ENCODE measurements at regions not wholly inside any gene's neighbourhood (a gene's known extent, or its start where the extent isn't known, plus 50 kb on each side); places are given as distances from the start of the nearest gene placed in this dataset.

- no peak for TF ChIP-seq CTCF (IDR thresholded peaks at IDR 0.05; ENCODE audit: low read depth, low read length, missing control alignments)
- no peak for DNase-seq (ENCODE audit: low read depth)
- H3K4me3 ChIP-seq (ENCODE audit: low read depth, low read length), result no peak overlapping the region
Measured at GRCh38 chr20:7505152-7505834, 435.0 kb downstream of the HAO1 start.

GRCh38 chr20:7505835-7506221 is 434.4 kb downstream of the HAO1 start:
- no peak for TF ChIP-seq CTCF (IDR thresholded peaks at IDR 0.05; ENCODE audit: low read depth, low read length, missing control alignments)
- no peak overlapping the region for H3K4me3 ChIP-seq (ENCODE audit: low read depth, low read length)
- no peak for DNase-seq (ENCODE audit: low read depth)

GRCh38 chr20:7516621-7517111 is 423.6 kb downstream of the HAO1 start:
- H3K4me3 ChIP-seq (ENCODE audit: low read depth, low read length), result no peak overlapping the region
- no peak for TF ChIP-seq CTCF (IDR thresholded peaks at IDR 0.05; ENCODE audit: low read depth, low read length, missing control alignments)
- no peak for DNase-seq (ENCODE audit: low read depth)

GRCh38 chr20:7520361-7520760 is 419.9 kb downstream of the HAO1 start:
- no peak overlapping the region for H3K4me3 ChIP-seq (ENCODE audit: low read depth, low read length)
- DNase-seq (ENCODE audit: low read depth), result no peak
- no peak for TF ChIP-seq CTCF (IDR thresholded peaks at IDR 0.05; ENCODE audit: low read depth, low read length, missing control alignments)

- H3K4me3 ChIP-seq (ENCODE audit: low read depth, low read length), result no peak overlapping the region
- DNase-seq (ENCODE audit: low read depth), result no peak
- no peak for TF ChIP-seq CTCF (IDR thresholded peaks at IDR 0.05; ENCODE audit: low read depth, low read length, missing control alignments)
Measured at GRCh38 chr20:7523288-7523687, 417.0 kb downstream of the HAO1 start.

- TF ChIP-seq CTCF (IDR thresholded peaks at IDR 0.05; ENCODE audit: low read depth, low read length, missing control alignments), result no peak
- DNase-seq (ENCODE audit: low read depth), result no peak
- no peak overlapping the region for H3K4me3 ChIP-seq (ENCODE audit: low read depth, low read length)
Measured at GRCh38 chr20:7540018-7540417, 400.2 kb downstream of the HAO1 start.

GRCh38 chr20:7540923-7541322 is 399.3 kb downstream of the HAO1 start:
- no peak overlapping the region for H3K4me3 ChIP-seq (ENCODE audit: low read depth, low read length)
- DNase-seq (ENCODE audit: low read depth), result no peak
- no peak for TF ChIP-seq CTCF (IDR thresholded peaks at IDR 0.05; ENCODE audit: low read depth, low read length, missing control alignments)
